Activated T-helper 1 cell treated with Interleukin-2 at 50 U/mL for 16 hours (primary cell): ENCODE measurements at regions not wholly inside any gene's neighbourhood (a gene's known extent, or its start where the extent isn't known, plus 50 kb on each side); places are given as distances from the start of the nearest gene placed in this dataset.
"Not testable (repeated sequence)": the region's sequence is repeated elsewhere in the genome, so short reads cannot be mapped to it uniquely, and the experiment has no call there.

ENCODE experiments used
- DNase-seq: peaks from one replicate; pipeline ENCODE4 v3.0.0-alpha.2; 2020; ENCODE audit warnings: low read depth

GRCh38 chr1:148357037-148357436, 126.1 kb downstream of the PPIAL4G start:
- DNase-seq: no peak

GRCh38 chr1:148355976-148356375, 127.1 kb downstream of the PPIAL4G start:
- no peak for DNase-seq

- no peak for DNase-seq
These were observed 128.2 kb downstream of the PPIAL4G start for GRCh38 chr1:148354913-148355308.

- no peak for DNase-seq
These were observed 128.7 kb downstream of the PPIAL4G start for GRCh38 chr1:148354284-148354912.

GRCh38 chr1:148353461-148354283, 129.4 kb downstream of the PPIAL4G start:
- no peak for DNase-seq

GRCh38 chr1:148352470-148353053, 130.5 kb downstream of the PPIAL4G start:
- no peak for DNase-seq

- no peak for DNase-seq
These were observed 135.3 kb downstream of the PPIAL4G start for GRCh38 chr1:148347781-148348180.

- DNase-seq: not testable (repeated sequence)
These were observed 137.4 kb downstream of the PPIAL4G start for GRCh38 chr1:148345659-148346151.

- DNase-seq: not testable (repeated sequence)
These were observed 138.5 kb downstream of the PPIAL4G start for GRCh38 chr1:148344651-148345050.

- not testable (repeated sequence) for DNase-seq
These were observed 141.4 kb downstream of the PPIAL4G start for GRCh38 chr1:148341729-148342128.

GRCh38 chr1:148336121-148336918, 146.8 kb downstream of the PPIAL4G start:
- DNase-seq: not testable (repeated sequence)

GRCh38 chr1:148334339-148335130, 148.6 kb downstream of the PPIAL4G start:
- peak; percentile 64 for DNase-seq

GRCh38 chr1:148333875-148334338, 149.2 kb downstream of the PPIAL4G start:
- no peak for DNase-seq

- no peak for DNase-seq
These were observed 154.2 kb downstream of the PPIAL4G start for GRCh38 chr1:148328884-148329283.

- DNase-seq: not testable (repeated sequence)
These were observed 158.1 kb downstream of the PPIAL4G start for GRCh38 chr1:148325031-148325430.

GRCh38 chr1:148324465-148324864, 158.6 kb downstream of the PPIAL4G start:
- not testable (repeated sequence) for DNase-seq

GRCh38 chr1:148320079-148320478, 163.0 kb downstream of the PPIAL4G start:
- not testable (repeated sequence) for DNase-seq

- DNase-seq: no peak
These were observed 164.2 kb downstream of the PPIAL4G start for GRCh38 chr1:148318904-148319242.

- DNase-seq: peak; percentile 24
These were observed 164.8 kb downstream of the PPIAL4G start for GRCh38 chr1:148318123-148318903.

GRCh38 chr1:148317288-148317985, 165.4 kb upstream of the NBPF11 start:
- no peak for DNase-seq
